Karpas-422 (cell line): ENCODE measurements at regions not wholly inside any gene's neighbourhood (a gene's known extent, or its start where the extent isn't known, plus 50 kb on each side); places are given as distances from the start of the nearest gene placed in this dataset.

Experiments used
- DNase-seq: peaks from one replicate; pipeline ENCODE4 v3.0.0-alpha.2; 2015
- H2AFZ ChIP-seq: fragments of 200-600 bp; sonication (generic); 2 replicates; pipeline ENCODE4 v1.6.1; 2014; ENCODE audit warnings: antibody characterized with exemption, low read length, mixed read lengths
- H3K27ac ChIP-seq: fragments of 200-600 bp; sonication (generic); 2 replicates; pipeline ENCODE4 v1.5.1; 2014; ENCODE audit warnings: mild to moderate bottlenecking, low read length, moderate library complexity
- H3K27me3 ChIP-seq: fragments of 200-600 bp; sonication (generic); 2 replicates; pipeline ENCODE4 v1.6.1; 2014; ENCODE audit warnings: low read length, mixed read lengths
- H3K36me3 ChIP-seq: fragments of 200-600 bp; sonication (generic); 2 replicates; pipeline ENCODE4 v1.6.1; 2014; ENCODE audit warnings: low read length, mixed read lengths; ENCODE audit not compliant: insufficient read depth
- H3K4me1 ChIP-seq: fragments of 200-600 bp; sonication (generic); 2 replicates; pipeline ENCODE4 v1.6.1; 2014; ENCODE audit warnings: mild to moderate bottlenecking, low read length, mixed read lengths
- H3K4me2 ChIP-seq: fragments of 200-600 bp; sonication (generic); 2 replicates; pipeline ENCODE4 v1.6.1; 2014; ENCODE audit warnings: low read length, low read depth, mild to moderate bottlenecking; ENCODE audit not compliant: poor library complexity, severe bottlenecking
- H3K4me3 ChIP-seq: fragments of 200-600 bp; sonication (generic); 2 replicates; pipeline ENCODE4 v1.5.1; 2014; ENCODE audit warnings: mild to moderate bottlenecking, antibody characterized with exemption, low read length, mixed read lengths
- H3K79me2 ChIP-seq: fragments of 200-600 bp; sonication (generic); 2 replicates; pipeline ENCODE4 v1.6.1; 2014; ENCODE audit warnings: mild to moderate bottlenecking, low read length, mixed read lengths
- H3K9ac ChIP-seq: fragments of 200-600 bp; sonication (generic); 2 replicates; pipeline ENCODE4 v1.6.0; 2014; ENCODE audit warnings: low read length
- H3K9me2 ChIP-seq: fragments of 200-600 bp; sonication (generic), shearing (Covaris generic); replicated peaks from 2 replicates; pipeline ENCODE4 v1.6.0; 2014; ENCODE audit warnings: mild to moderate bottlenecking, low read length, moderate library complexity; ENCODE audit not compliant: insufficient read depth
- H3K9me3 ChIP-seq: fragments of 300-700, 200-600 bp; sonication (generic); 2 replicates; pipeline ENCODE4 v1.6.1; 2014; ENCODE audit warnings: low read length, mixed read lengths
- H4K20me1 ChIP-seq: fragments of 200-600 bp; sonication (generic); 2 replicates; pipeline ENCODE4 v1.6.1; 2014; ENCODE audit warnings: mild to moderate bottlenecking, antibody characterized with exemption, low read length, low read depth; ENCODE audit not compliant: insufficient read depth

DNA sequence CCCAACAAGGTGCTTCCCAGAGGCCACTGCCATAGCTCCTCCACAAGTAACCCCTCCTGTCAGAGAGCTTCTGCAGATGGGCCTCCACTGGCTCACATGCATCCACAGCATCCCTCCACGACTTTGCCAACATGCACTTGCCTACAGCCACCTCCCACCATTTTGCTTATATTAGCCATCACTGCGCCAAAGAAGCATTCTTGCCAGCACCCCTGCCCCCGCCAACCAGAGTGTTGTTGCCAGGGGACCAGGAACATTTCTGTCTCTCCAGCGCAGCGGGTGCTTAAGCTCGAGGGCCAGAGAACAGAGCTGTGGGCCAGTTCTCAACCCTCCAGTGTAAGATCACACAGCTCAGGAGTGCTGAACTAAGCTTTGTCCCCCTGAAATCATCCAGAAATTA lies 517.6 kb downstream of the PABPC4L start:
- no peak for DNase-seq
- no peak overlapping the region for H3K27ac ChIP-seq
- H3K36me3 ChIP-seq, result no peaks in the 10 kb centered on the region

DNA sequence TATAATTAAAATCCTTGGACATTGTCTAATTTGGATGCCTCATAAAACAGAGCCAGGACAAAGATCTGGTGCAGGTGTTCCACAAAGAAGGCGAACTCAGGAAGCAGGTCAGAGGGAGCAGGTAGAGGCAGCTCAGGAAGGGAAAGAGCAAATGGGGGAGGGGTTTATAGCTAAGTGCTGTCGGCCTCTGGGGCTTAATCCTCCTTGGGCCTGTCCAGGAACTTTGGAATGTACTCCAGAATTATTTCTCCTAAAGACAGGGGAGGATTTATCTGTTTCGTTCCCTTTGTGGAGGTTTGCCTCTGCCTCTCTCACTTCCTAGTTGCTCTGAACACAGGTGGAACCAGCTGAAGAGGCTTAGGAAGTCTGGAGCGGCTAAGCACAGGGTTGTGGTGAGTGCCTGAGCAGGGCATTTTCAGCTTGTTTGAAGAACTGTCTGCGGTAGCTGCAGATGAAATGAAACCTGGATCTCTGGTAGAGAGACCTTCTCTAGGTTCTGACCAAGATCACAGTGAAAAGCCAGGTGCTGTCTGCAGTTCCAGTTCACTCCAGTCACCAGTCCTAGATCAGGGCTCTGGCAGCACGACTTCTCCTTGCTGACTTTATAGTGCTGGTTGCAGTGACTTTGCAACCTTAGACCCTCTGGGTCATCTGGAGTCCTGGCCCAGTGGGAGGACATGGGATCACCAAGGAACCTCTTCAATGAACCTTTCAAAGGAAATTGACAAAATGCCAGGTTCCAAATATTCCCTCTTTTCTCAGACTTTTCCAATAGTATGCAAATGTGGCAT lies 519.2 kb downstream of the PCDH10 start:
- Histone ChIP-seq H2AFZ (no peak overlapping the region), H3K4me3 (no peak overlapping the region), H3K36me3 (no peaks in the 10 kb centered on the region), H3K9me3 (no peaks in the 10 kb centered on the region; the same call in 1 of the 2 replicates), H3K4me1 (no peaks in the 10 kb centered on the region), H3K27me3 (no peaks in the 10 kb centered on the region), H3K4me2 (no peak overlapping the region), H3K9ac (no peak overlapping the region), H3K27ac (no peak overlapping the region), H4K20me1 (no peaks in the 10 kb centered on the region), H3K79me2 (no peaks in the 10 kb centered on the region), H3K9me2 (no peaks in the 10 kb centered on the region)
- DNase-seq, result no peak

More for the DNA sequence above, 517.6 kb downstream of the PABPC4L start:
- no peaks in the 10 kb centered on the region for H3K9me3 ChIP-seq
- H2AFZ ChIP-seq, result no peak overlapping the region
- H3K4me1 ChIP-seq, result no peaks in the 10 kb centered on the region
- H3K9ac ChIP-seq, result no peak overlapping the region
- no peak overlapping the region for H3K4me2 ChIP-seq
- H4K20me1 ChIP-seq, result no peaks in the 10 kb centered on the region
- H3K27me3 ChIP-seq, result no peaks in the 10 kb centered on the region
- no peaks in the 10 kb centered on the region for H3K9me2 ChIP-seq
- H3K79me2 ChIP-seq, result no peaks in the 10 kb centered on the region
- H3K4me3 ChIP-seq, result no peak overlapping the region

DNA sequence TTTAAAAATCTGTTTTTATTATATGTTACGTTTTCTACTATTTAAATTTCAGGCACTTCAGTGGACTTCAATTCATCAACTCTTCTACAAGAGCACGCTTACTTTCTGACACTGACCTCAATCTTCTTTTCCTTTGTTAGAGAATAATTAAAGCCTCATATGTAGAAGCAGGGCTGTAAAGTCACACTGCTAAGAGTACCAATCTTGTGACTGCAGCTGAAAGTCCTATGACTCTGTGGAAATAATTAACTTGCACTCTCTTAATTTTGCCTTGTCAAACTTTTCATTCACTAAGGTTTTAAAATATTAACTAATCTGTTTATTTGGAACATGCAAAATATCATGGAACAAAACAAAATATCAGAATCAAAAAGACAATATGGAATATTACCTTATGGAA lies 498.1 kb downstream of the PCDH10 start:
- no peak overlapping the region for H3K9ac ChIP-seq

DNA sequence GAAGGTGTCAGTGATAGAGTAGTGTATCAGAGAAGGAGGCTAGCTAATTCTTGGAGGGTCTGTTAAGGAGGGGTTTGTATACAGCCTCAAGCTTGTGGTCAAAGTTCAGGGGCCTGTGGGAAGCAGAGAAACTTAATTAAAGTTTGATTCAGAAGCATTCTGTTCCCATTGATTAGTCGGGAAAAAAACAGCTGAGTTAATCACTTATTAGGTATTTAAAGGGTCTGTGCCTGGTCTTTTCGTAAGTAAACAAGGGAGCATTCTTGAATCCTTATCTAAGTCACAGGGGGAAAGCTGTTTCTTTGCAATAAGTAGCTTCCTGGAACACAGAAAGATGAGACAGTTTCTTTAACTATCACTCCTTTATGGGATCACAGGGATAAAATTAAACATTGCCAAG lies 492.1 kb downstream of the PCDH10 start:
- DNase-seq, result no peak
- H3K9ac ChIP-seq, result no peak overlapping the region
- no peaks in the 10 kb centered on the region for H3K79me2 ChIP-seq
- no peaks in the 10 kb centered on the region for H4K20me1 ChIP-seq
- no peaks in the 10 kb centered on the region for H3K9me2 ChIP-seq
- no peaks in the 10 kb centered on the region for H3K36me3 ChIP-seq
- no peak overlapping the region for H3K27ac ChIP-seq
- H3K4me2 ChIP-seq, result no peak overlapping the region
- H2AFZ ChIP-seq, result no peak overlapping the region
- no peak overlapping the region for H3K4me3 ChIP-seq
- no peaks in the 10 kb centered on the region for H3K4me1 ChIP-seq
- no peaks in the 10 kb centered on the region for H3K9me3 ChIP-seq
- H3K27me3 ChIP-seq, result no peaks in the 10 kb centered on the region

More for the DNA sequence above, 498.1 kb downstream of the PCDH10 start:
- Histone ChIP-seq H3K27me3 (no peaks in the 10 kb centered on the region), H3K79me2 (no peaks in the 10 kb centered on the region), H4K20me1 (no peaks in the 10 kb centered on the region), H3K27ac (no peak overlapping the region), H3K9me3 (no peaks in the 10 kb centered on the region), H3K4me3 (no peak overlapping the region), H3K4me1 (no peaks in the 10 kb centered on the region), H2AFZ (no peak overlapping the region), H3K9me2 (no peaks in the 10 kb centered on the region), H3K4me2 (no peak overlapping the region), H3K36me3 (no peaks in the 10 kb centered on the region)
- no peak for DNase-seq

DNA sequence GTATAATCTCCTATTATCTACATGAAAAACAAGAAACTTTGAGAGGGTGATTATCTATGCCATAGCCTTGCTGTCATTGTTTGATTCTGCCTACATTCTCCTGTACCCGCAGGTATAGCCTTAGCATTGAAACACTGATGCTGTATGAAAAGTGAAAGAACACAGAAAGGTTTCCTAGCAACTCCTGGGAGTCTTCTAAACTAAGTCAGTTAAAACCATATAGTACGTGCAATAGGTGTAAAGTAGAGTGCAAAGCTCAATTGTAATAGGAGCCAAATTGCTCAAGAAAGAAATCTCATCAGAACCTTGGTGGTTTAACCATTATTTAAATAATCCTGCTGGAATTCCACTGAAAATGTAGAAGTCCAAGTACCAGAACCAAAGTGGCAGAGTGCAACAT lies 489.7 kb downstream of the PCDH10 start:
- H3K4me1 ChIP-seq, result no peaks in the 10 kb centered on the region
- H3K79me2 ChIP-seq, result no peaks in the 10 kb centered on the region
- H4K20me1 ChIP-seq, result no peaks in the 10 kb centered on the region
- no peak overlapping the region for H3K4me3 ChIP-seq
- no peaks in the 10 kb centered on the region for H3K9me2 ChIP-seq
- H3K27me3 ChIP-seq, result no peaks in the 10 kb centered on the region
- no peak overlapping the region for H3K27ac ChIP-seq
- no peaks in the 10 kb centered on the region for H3K36me3 ChIP-seq
- H3K9ac ChIP-seq, result no peak overlapping the region
- no peaks in the 10 kb centered on the region for H3K9me3 ChIP-seq
- no peak overlapping the region for H3K4me2 ChIP-seq
- no peak overlapping the region for H2AFZ ChIP-seq
- no peak for DNase-seq

DNA sequence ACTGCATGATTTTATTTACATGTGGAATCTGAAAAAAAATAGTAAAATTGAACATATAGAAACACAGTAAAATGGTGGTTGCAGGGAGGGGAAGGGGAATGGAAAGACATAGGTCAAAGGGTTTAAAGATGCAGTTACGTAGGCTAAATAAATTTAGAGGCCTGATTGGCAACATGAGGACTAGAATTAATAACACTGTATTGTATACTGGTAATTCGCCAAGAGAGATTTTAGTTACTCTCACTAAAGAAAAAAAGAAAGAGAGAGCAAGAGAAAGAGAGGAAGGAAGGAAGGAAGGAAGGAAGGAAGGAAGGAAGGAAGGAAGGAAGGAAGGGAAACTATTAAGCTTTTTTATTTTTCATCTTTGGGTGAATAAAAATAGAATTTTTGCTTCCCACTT lies 488.1 kb downstream of the PCDH10 start:
- Histone ChIP-seq H3K27ac (no peak overlapping the region), H3K4me2 (no peak overlapping the region), H3K9me2 (no peaks in the 10 kb centered on the region), H3K4me1 (no peaks in the 10 kb centered on the region), H3K36me3 (no peaks in the 10 kb centered on the region), H2AFZ (no peak overlapping the region), H3K79me2 (no peaks in the 10 kb centered on the region), H3K9me3 (no peaks in the 10 kb centered on the region), H3K9ac (no peak overlapping the region), H3K27me3 (no peaks in the 10 kb centered on the region), H4K20me1 (no peaks in the 10 kb centered on the region), H3K4me3 (no peak overlapping the region)
- no peak for DNase-seq

DNA sequence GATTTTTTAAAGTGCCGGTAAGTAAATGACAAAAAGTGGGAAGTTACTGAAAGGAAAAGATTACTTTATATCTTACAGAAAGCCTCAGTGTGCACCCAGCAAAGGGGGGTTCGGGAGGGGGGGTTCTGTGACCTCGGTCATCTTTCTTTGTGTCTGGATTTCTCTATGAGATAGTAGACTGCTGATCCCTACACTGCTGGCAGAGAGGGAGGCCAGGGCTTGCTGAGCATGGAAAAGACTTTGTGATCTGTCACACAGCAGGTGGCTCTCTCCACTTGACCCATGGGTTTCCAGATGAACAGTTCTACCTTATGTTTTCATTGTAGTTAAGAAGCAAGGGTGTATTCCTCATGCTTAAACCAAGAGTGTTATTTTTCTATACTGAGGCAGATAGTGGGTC lies 475.6 kb downstream of the PCDH10 start:
- Histone ChIP-seq H3K4me2 (no peak overlapping the region), H3K9me3 (no peaks in the 10 kb centered on the region), H3K9ac (no peak overlapping the region), H3K79me2 (no peaks in the 10 kb centered on the region), H3K4me3 (no peak overlapping the region), H2AFZ (no peak overlapping the region), H3K27me3 (no peaks in the 10 kb centered on the region), H4K20me1 (no peaks in the 10 kb centered on the region), H3K9me2 (no peaks in the 10 kb centered on the region), H3K4me1 (no peaks in the 10 kb centered on the region), H3K36me3 (no peaks in the 10 kb centered on the region), H3K27ac (no peak overlapping the region)
- DNase-seq, result no peak

DNA sequence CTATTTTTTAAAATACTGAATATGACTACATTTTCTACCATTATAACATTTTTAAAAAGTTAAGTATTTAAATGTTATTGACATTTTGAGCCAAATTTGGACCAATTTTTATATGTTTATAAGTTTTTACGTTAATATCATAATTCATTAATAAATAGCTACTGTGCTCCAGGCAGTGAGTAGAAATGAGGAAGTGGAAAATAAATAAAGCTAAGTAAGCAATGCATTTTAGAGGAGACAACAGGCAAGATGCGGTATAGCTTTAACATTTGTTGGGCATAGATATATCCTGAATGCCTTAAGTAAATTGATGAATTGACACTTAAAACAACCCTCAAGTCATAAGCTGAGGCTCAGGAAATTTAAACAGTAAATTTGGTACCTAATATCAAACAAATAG lies 474.8 kb downstream of the PCDH10 start:
- no peaks in the 10 kb centered on the region for H3K36me3 ChIP-seq
- H3K4me2 ChIP-seq, result no peak overlapping the region
- H3K27ac ChIP-seq, result no peak overlapping the region
- no peaks in the 10 kb centered on the region for H3K27me3 ChIP-seq
- no peaks in the 10 kb centered on the region for H3K79me2 ChIP-seq
- H2AFZ ChIP-seq, result no peak overlapping the region
- no peak overlapping the region for H3K4me3 ChIP-seq
- H3K9me3 ChIP-seq, result no peaks in the 10 kb centered on the region
- no peak overlapping the region for H3K9ac ChIP-seq
- no peaks in the 10 kb centered on the region for H3K9me2 ChIP-seq
- no peaks in the 10 kb centered on the region for H4K20me1 ChIP-seq
- no peak for DNase-seq
- H3K4me1 ChIP-seq, result no peaks in the 10 kb centered on the region
